DND-41 (cell line): ENCODE measurements at regions not wholly inside any gene's neighbourhood (a gene's known extent, or its start where the extent isn't known, plus 50 kb on each side); places are given as distances from the start of the nearest gene placed in this dataset.
"Not testable (repeated sequence)": the region's sequence is repeated elsewhere in the genome, so short reads cannot be mapped to it uniquely, and the experiment has no call there.

ENCODE experiments used
- ATAC-seq: fragments of 200-7000 bp; cut with Tn5 transposase; 3 replicates; pipeline ENCODE4 v1.9.1; 2021; ENCODE audit warnings: low read depth; ENCODE audit not compliant: insufficient read depth
- DNase-seq: peaks from one replicate; pipeline ENCODE4 v3.0.0-alpha.2; 2020
- H2AFZ ChIP-seq: 2 replicates; pipeline ENCODE4 v1.6.0; 2012; ENCODE audit warnings: low read depth, low read length
- H3K27ac ChIP-seq: 2 replicates; pipeline ENCODE4 v1.5.1; 2012; ENCODE audit warnings: low read length, inconsistent platforms
- H3K27me3 ChIP-seq: fragments of 200-600 bp; sonication (generic); 2 replicates; pipeline ENCODE4 v1.6.0; 2012; ENCODE audit warnings: low read length, mild to moderate bottlenecking, inconsistent platforms; ENCODE audit not compliant: insufficient read depth, poor library complexity
- H3K36me3 ChIP-seq: 2 replicates; pipeline ENCODE4 v1.5.1; 2012; ENCODE audit warnings: low read length, inconsistent platforms; ENCODE audit not compliant: insufficient read depth
- H3K4me1 ChIP-seq: 2 replicates; pipeline ENCODE4 v1.5.1; 2012; ENCODE audit warnings: mild to moderate bottlenecking, low read length; ENCODE audit not compliant: insufficient read depth
- H3K4me2 ChIP-seq: 2 replicates; pipeline ENCODE4 v1.6.0; 2012; ENCODE audit warnings: mild to moderate bottlenecking, moderate library complexity, low read length, inconsistent platforms; ENCODE audit not compliant: insufficient read depth
- H3K4me3 ChIP-seq, 2 experiments: fragments of 200-600 bp in 1 of 2; shearing (Covaris generic) in 1 of 2; 2 replicates each; pipeline ENCODE4 v1.5.1; 2012 to 2016; ENCODE audit warnings: inconsistent platforms in 2 of 2, low read length in 2 of 2, mild to moderate bottlenecking in 2 of 2, low read depth in 1 of 2, moderate library complexity in 1 of 2
- H3K79me2 ChIP-seq: 2 replicates; pipeline ENCODE4 v1.6.0; 2012; ENCODE audit warnings: low read length, inconsistent platforms; ENCODE audit not compliant: insufficient read depth
- H3K9ac ChIP-seq: 2 replicates; pipeline ENCODE4 v1.6.0; 2012; ENCODE audit warnings: low read depth, mild to moderate bottlenecking, inconsistent platforms, low read length, moderate library complexity
- H3K9me3 ChIP-seq: 2 replicates; pipeline ENCODE4 v1.5.1; 2012; ENCODE audit warnings: low read length, moderate library complexity, mild to moderate bottlenecking, inconsistent platforms; ENCODE audit not compliant: insufficient read depth, severe bottlenecking
- H4K20me1 ChIP-seq: 2 replicates; pipeline ENCODE4 v1.6.0; 2012; ENCODE audit warnings: low read length; ENCODE audit not compliant: insufficient read depth
- EZH2 ChIP-seq: IDR thresholded peaks from 3 replicates; pipeline ENCODE4 v1.6.1; 2012; ENCODE audit warnings: borderline replicate concordance, low read depth, mild to moderate bottlenecking, moderate library complexity, low read length, inconsistent platforms; ENCODE audit not compliant: severe bottlenecking
- TF ChIP-seq, protein P1 (sequence below): IDR thresholded peaks from 2 replicates; pipeline ENCODE4 v1.5.1; 2012; ENCODE audit warnings: borderline replicate concordance, low read length, moderate library complexity, mild to moderate bottlenecking; ENCODE audit not compliant: poor library complexity, severe bottlenecking; ENCODE audit errors: extremely low read depth

DNA sequence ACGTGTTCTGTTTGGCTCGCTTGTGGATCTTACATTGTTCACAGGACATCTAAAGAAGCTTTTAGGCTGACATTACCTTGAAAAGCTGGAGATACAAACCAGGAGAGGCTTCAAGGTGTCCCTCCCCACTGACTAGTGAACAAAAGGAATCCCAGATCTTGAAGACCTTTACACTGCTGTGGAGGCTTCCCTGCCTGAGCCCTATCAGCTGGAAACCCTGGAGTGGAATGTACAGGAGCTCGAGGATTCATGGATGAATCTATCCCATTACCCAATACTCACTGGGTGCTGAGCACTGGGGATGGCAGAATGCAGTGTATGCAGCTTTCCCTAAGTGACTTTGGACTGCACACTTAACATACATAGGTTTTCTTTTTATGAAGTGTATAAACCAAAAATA lies 82.3 kb upstream of the MFGE8 start:
- no peak for ATAC-seq
- Histone ChIP-seq H2AFZ (no peak overlapping the region), H3K79me2 (no peaks in the 10 kb centered on the region), H3K27me3 (no peaks in the 10 kb centered on the region), H3K36me3 (no peaks in the 10 kb centered on the region), H3K9ac (no peak overlapping the region), H3K4me3 (no peak overlapping the region), H3K27ac (no peak overlapping the region), H4K20me1 (no peaks in the 10 kb centered on the region), H3K4me1 (no peaks in the 10 kb centered on the region), H3K4me2 (no peak overlapping the region), H3K9me3 (no peaks in the 10 kb centered on the region)
- TF ChIP-seq, protein P1, sequence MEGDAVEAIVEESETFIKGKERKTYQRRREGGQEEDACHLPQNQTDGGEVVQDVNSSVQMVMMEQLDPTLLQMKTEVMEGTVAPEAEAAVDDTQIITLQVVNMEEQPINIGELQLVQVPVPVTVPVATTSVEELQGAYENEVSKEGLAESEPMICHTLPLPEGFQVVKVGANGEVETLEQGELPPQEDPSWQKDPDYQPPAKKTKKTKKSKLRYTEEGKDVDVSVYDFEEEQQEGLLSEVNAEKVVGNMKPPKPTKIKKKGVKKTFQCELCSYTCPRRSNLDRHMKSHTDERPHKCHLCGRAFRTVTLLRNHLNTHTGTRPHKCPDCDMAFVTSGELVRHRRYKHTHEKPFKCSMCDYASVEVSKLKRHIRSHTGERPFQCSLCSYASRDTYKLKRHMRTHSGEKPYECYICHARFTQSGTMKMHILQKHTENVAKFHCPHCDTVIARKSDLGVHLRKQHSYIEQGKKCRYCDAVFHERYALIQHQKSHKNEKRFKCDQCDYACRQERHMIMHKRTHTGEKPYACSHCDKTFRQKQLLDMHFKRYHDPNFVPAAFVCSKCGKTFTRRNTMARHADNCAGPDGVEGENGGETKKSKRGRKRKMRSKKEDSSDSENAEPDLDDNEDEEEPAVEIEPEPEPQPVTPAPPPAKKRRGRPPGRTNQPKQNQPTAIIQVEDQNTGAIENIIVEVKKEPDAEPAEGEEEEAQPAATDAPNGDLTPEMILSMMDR: no peak
- TF ChIP-seq EZH2: no peak
- DNase-seq: no peak

DNA sequence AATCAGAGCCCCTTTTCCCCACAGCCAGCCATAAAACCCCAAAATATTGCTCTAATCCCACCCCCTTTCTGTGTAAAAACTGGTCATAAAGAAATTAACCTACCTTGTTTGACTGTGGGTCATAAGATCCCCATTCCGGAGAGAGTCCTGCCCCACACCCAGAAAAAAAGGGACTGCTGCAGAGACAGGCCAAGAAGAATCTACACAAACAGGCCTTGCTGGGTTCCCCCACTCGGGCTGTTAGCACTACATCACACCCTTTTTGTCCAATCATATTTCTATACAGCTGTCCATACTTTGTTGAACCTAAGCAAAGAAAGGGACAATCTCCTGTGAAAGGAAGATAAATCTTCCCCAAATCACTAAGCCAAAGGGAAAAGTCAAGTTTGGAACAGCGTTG lies 84.4 kb upstream of the MFGE8 start:
- Histone ChIP-seq H2AFZ (no peak overlapping the region), H3K9ac (no peak overlapping the region), H3K4me3 (no peak overlapping the region), H3K9me3 (no peaks in the 10 kb centered on the region), H3K36me3 (no peaks in the 10 kb centered on the region), H3K4me1 (no peaks in the 10 kb centered on the region), H3K79me2 (no peaks in the 10 kb centered on the region), H3K27me3 (no peaks in the 10 kb centered on the region), H3K27ac (no peak overlapping the region), H4K20me1 (no peaks in the 10 kb centered on the region), H3K4me2 (no peak overlapping the region)
- TF ChIP-seq EZH2: no peak
- TF ChIP-seq, protein P1: no peak
- DNase-seq (no peak), ATAC-seq (no peak)

DNA sequence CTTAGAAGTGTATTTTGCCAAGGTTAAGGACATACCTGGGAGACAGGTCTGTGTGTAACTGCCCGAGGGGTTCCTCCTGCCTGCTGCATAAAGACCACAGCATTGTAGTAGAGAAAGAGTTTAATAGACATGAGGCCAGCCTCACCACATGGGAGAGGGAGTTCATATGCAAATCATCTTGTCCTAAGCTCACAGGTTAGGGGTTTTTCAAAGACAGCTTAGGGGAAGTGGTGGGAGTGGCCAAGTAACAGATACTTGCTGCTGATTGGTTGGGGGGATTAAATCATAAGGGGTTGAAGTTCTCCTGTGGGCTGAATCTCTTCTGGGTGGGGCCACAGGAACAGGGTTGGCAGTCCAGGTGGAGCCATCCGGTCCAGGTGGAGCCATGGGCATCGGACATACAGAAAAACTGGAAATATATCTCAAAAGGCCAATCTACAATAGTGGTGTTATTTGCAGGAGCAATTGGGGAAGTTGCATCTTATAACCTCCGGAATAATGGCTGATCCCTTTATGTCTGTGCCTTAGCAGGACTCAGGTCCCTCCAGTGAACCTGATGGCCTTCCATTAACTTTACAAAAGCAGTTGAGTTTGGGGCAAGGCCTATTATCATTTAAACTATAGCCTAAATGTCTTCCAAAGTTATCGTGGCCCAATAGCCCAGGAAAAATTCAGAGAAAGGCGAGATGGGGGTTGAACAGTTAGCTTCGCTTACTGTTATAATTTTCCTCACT lies 86.0 kb upstream of the MFGE8 start:
- H3K79me2 ChIP-seq: no peaks in the 10 kb centered on the region
- ATAC-seq (no peak), DNase-seq (no peak)
- no peaks in the 10 kb centered on the region for H4K20me1 ChIP-seq
- no peak overlapping the region for H3K9ac ChIP-seq
- H3K36me3 ChIP-seq: no peaks in the 10 kb centered on the region
- H2AFZ ChIP-seq: no peak overlapping the region
- no peaks in the 10 kb centered on the region for H3K9me3 ChIP-seq
- no peaks in the 10 kb centered on the region for H3K27me3 ChIP-seq
- no peak overlapping the region for H3K27ac ChIP-seq
- no peak overlapping the region for H3K4me2 ChIP-seq
- no peaks in the 10 kb centered on the region for H3K4me1 ChIP-seq
- no peak for TF ChIP-seq EZH2
- TF ChIP-seq, protein P1: no peak
- H3K4me3 ChIP-seq: no peak overlapping the region

DNA sequence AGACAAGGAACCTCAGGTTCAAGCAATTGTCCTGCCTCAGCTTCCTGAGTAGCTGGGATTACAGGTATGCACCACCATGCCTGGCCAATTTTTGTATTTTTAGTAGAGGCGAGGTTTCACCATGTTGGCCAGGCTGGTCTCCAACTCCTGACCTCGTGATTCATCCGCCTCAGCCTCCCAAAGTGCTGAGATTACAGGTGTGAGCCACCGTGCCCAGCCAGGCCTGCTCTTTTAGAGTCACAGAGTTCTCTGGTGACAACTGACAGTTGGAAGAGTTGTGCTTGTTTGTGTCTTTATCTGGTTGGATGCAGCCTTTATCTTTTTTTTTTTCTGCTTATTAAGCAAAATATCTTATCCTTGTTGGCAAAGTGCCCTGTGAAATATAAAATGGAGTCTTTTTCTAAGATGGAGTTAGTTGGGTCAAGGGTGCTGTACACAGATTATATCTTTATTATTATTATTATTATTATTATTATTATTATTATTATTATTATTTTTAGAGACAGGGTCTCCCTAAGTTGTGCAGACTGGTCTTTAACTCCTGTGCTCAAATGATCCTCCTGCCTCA lies 86.5 kb upstream of the ABHD2 start:
- not testable (repeated sequence) for H3K79me2 ChIP-seq, H3K4me3 ChIP-seq, H3K4me2 ChIP-seq, H4K20me1 ChIP-seq, H3K36me3 ChIP-seq, ATAC-seq, H3K27ac ChIP-seq, H3K27me3 ChIP-seq, DNase-seq, H3K4me1 ChIP-seq, H3K9ac ChIP-seq, H3K9me3 ChIP-seq, H2AFZ ChIP-seq
